KBM-7 (cell line): ENCODE measurements at regions not wholly inside any gene's neighbourhood (a gene's known extent, or its start where the extent isn't known, plus 50 kb on each side); places are given as distances from the start of the nearest gene placed in this dataset.
"Not testable (repeated sequence)": the region's sequence is repeated elsewhere in the genome, so short reads cannot be mapped to it uniquely, and the experiment has no call there.

Experiments used
- DNase-seq: peaks from one replicate; pipeline ENCODE4 v3.0.0-alpha.2; 2015
- in situ Hi-C: fragments of 300-500 bp; cut with MboI; formaldehyde crosslinking; loops from 2 replicates; pipeline ENCODE4 v1.14.3; 2020; ENCODE audit warnings: low sequenced_read_pairs, low pct_unique_long_range_greater_than_20kb, mixed read lengths

DNA sequence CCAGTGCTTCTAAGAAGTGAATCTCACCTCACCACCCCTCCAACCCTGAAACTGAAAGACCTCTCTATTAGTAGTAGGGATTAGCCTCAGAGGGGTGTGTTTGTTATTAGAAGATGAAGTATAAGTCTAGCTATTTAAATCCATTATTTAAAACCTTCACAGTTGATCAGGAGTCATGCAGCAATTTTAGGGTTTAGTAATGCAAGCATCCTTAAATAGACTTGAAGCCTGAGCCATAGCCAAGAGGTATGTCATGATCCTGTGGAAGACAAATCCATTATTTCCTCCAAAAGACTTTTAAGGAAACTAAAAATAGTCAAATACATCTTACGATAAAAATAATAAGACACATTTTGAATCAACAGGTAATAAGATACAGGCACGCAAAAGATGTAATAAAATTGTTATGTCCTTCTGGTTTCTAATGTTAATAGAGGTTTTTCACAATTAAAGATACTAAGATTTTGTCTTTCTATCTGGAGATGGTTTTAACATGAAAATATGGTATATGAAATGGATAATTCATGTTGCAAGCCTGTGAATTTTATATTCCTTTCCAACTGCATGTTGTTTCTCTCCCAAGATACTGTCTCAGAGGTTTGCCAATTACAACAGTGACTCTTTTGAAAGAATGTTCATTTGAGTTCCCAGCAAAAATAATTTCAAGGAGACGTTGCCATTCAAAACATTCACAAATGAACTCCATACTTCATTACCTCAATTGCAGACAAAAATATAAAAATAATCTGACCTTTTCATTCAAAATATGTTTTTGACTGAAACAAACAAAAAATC lies 68.0 kb downstream of the LUZP4 start:
- in situ Hi-C loops = no loop called here
- DNase-seq = no peak

DNA sequence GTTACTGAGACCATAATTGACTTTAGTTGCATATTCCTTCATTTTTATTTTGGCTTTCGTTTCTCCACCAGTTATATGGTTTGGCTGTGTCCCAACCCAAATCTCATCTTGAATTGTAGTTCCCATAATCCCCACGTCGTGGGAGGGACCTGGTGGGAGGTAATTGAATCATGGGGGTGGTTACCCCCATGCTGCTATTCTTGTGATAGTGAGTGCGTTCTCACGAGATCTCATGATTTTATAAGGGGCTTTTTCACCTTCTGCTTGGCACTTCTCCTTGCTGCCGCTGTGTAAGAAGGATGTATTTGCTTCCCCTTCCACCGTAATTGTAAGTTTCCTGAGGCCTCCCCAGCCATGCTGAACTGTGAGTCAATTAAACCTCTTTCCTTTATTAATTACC lies 70.0 kb downstream of the LUZP4 start:
- in situ Hi-C loops, DNase-seq: not testable (repeated sequence)

GRCh38 chrX:115360220-115360781 lies 70.8 kb downstream of the LUZP4 start:
- no peak for DNase-seq
- in situ Hi-C loops = no loop called here

- in situ Hi-C loops = no loop called here
- peak; percentile 52 for DNase-seq
Observed at GRCh38 chrX:115362334-115363095, 73.0 kb downstream of the LUZP4 start.

GRCh38 chrX:115363372-115363771 lies 73.9 kb downstream of the LUZP4 start:
- in situ Hi-C loops = no loop called here
- DNase-seq = no peak

GRCh38 chrX:115363897-115364296 lies 74.4 kb downstream of the LUZP4 start:
- in situ Hi-C loops = no loop called here
- no peak for DNase-seq

GRCh38 chrX:115364670-115365069 lies 75.2 kb downstream of the LUZP4 start:
- in situ Hi-C loops = no loop called here

DNA sequence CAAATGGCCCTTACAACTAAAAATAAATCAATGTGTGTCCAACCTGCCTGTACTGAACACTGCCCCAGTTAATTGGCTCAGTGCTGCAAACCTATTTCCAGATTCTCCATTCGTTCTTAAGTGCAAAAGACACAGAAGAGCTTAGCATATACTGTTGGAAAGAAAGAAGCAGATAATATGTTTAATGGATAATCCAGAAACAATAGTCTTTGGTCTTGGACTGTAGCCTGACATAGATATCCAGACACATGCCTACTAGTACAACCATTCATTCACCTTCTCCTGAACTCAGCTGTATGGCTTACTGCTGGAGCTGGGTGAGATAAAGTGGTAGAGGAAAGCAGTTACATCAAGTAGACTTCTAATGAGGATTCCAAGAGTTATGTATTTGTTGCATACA lies 77.0 kb downstream of the LUZP4 start:
- no peak for DNase-seq
- in situ Hi-C loops = no loop called here

More at GRCh38 chrX:115364670-115365069, 75.2 kb downstream of the LUZP4 start:
- no peak for DNase-seq

GRCh38 chrX:115367455-115367854 lies 77.9 kb downstream of the LUZP4 start:
- in situ Hi-C loops = no loop called here
- DNase-seq = no peak

DNA sequence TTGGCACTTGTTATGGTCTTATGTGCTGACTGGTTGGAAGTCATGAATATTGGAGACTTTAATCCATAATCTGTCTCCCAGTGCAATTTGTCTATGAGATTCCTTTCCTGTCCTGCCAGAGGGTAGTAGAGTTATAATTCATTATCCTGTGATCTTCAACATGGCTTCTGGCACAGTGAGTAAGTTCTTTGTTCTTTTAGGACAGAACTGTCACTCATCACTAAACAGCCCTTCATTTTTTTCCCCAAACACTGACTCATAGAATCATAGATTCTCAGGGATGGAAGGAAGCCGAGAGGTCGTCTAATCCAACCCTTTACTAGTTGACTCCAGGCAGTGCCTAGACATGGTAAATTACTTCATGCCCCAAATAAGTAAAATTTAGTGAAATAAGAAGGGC lies 78.4 kb downstream of the LUZP4 start:
- DNase-seq = no peak
- in situ Hi-C loops = no loop called here

- in situ Hi-C loops = no loop called here
- DNase-seq = no peak
Observed at GRCh38 chrX:115368876-115369275, 79.4 kb downstream of the LUZP4 start.

DNA sequence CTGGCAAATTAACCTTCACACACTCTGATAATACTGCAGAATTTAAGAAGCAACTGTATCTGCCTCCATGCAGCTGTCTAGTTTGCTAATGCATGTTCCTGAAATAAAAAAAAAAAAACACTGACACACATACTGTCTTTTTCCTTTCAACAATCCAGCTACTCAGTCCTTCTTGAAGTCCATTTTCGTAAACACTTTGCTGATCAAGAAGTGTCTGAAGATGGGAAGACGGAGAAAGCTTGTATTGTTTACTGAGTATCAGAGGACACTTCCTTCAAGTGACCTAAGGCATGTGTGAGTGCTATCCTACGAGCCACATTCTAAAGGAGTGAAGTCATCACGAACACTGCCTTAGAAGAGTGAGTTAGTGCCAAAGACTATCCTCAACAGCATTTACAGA lies 82.6 kb downstream of the LUZP4 start:
- in situ Hi-C loops = no loop called here
- DNase-seq = no peak

- DNase-seq = no peak
- in situ Hi-C loops = no loop called here
Observed at GRCh38 chrX:115373308-115373707, 83.8 kb downstream of the LUZP4 start.

DNA sequence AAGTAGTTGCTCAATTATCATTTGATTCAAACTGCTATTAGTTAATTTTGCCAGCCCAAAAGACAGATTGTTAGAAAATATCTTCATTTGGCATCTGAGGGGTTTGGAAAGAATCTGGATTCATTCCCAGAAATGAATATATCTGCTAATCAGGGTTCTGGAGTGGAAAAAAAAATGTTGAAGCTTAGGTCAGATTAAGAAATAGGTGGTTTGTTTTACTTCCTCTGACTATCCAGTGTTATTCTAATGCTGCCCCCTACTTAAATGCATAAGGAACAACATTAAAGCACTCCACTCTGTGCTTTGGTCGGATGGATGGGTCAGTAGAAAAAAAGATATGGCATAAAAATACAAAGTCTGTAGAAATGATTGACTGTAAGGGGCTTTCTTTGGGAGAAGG lies 89.0 kb downstream of the LUZP4 start:
- in situ Hi-C loops = no loop called here
- DNase-seq = no peak

DNA sequence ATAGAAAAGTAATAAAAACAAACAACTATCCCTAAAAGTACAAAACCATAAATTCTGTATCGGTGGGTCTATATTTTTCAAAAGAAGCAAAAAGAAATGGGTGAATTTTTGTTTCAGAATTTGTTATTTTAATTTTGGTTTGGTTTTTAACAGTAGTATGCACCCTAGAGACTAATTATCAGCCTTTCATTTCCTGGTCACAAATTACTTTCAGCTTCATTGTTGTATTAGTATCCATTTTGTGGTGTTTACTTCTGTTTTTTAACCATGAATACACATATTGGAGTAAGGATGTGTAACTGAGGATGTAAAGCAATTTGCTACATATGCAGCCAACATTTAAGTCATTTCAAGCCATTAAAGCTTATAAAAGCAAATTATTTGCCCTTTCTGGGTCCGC lies 97.8 kb downstream of the LUZP4 start:
- in situ Hi-C loops = no loop called here
- no peak for DNase-seq

DNA sequence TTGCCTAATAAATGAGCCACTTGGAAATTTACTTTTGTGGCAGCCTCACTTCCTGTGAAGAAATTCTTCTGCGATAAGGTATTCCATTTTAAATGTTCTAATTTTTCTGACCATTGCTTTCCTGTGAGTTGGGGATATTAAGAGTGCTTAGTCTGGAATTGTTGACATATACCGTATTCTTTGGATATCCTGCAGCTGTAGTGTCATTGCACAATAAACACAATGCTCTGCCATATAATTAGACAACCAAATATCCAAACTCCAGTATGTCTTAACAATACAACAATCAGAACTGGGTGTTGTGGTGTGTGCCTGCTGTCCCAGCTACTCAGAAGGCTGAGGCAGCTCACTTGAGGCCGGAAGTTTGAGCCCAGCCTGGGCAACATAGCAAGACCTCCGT lies 99.4 kb downstream of the LUZP4 start:
- no peak for DNase-seq
- in situ Hi-C loops = no loop called here

DNA sequence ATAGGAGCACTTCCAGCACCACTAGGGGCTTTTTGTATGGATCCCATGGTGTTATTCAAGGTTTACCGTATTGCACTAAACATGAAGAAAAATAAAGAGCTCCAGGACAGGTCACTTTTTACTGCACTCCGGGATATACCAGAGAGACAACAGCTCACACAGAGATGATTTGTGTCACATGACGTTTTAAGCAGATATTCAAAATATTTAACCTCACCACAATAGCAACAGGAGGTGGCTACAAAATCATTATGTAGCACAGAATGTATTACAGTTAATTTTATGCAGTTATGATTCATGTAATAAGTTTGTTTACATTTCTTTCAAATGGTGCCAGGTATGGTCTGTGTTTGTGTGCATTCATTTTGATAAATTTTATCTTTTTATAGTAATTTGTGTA lies 100.6 kb downstream of the LUZP4 start:
- in situ Hi-C loops = no loop called here
- no peak for DNase-seq

DNA sequence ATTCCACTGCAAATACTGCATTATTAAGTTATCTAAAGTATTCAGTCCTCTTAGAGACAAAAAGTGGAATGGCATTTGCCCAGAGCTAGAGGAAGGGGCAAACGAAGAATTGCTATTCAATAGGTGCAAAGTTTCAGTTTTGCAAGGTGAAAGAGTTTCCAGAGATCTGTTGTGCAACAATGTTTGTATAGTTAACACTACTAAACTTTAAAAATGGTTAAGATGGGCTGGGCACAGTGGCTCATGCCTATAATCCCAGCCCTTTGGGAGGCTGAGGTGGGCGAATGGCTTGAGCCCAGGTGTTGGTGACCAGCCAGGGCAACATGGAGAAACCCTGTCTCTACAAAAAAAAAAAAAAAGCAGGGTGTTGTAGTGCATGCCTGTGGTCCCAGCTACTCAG lies 102.5 kb downstream of the LUZP4 start:
- in situ Hi-C loops = no loop called here
- no peak for DNase-seq

DNA sequence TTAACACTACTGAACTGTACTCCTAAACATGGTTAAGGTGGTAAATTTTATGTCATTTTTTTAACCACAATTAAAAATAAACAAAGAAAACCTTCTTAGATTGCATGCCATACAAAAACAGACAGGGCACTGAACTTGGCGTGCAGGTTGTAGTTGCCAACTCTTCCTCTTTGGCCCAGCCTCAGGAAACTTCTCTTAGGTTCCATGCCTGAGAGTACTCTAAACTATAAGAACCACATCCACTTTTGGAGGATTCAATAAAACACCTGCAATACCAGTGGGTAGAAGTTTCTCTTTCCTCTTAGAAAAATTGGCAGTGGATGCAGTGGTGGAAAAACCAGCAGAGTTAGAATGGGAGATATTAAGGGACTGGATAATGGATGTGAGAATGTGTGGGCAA lies 103.4 kb downstream of the LUZP4 start:
- DNase-seq = no peak
- in situ Hi-C loops = no loop called here

- no peak for DNase-seq
- in situ Hi-C loops = no loop called here
Observed at GRCh38 chrX:115393271-115393670, 103.8 kb downstream of the LUZP4 start.
